ENCODE measurements at regions not wholly inside any gene's neighbourhood (a gene's known extent, or its start where the extent isn't known, plus 50 kb on each side); places are given as distances from the start of the nearest gene placed in this dataset.
"Not testable (repeated sequence)": the region's sequence is repeated elsewhere in the genome, so short reads cannot be mapped to it uniquely, and the experiment has no call there.

DNA sequence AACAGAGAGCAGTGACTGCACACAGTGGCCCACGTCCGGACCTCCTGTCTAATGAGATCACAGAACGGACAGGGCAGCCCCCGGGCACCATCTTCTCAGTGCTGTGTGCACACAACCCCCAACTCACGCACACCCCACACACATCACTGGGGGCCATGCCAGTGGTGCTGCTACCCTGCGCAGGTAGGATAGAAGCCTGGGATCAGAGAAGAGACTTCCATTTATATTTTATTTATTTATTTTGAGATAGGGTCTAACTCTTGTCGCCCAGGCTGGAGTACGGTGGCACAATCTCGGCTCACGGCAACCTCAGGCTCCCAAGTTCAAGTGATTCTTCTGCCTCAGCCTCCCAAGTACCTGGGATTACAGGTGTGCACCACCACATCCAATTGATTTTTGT is 71.5 kb upstream of the TNK2 start:
- H3K4me2 ChIP-seq; POLR2A ChIA-PET; H3K79me2 ChIP-seq (ENCODE audit: insufficient read depth); CTCF ChIA-PET; DNase-seq; H4K20me1 ChIP-seq (ENCODE audit: insufficient read depth); H3F3A ChIP-seq (replicated peaks; ENCODE audit: insufficient read depth); H2AFZ ChIP-seq (ENCODE audit: low read depth); H3K9me2 ChIP-seq; H3K4me3 ChIP-seq (ENCODE audit: low read depth in 2 of 2, low read length in 1 of 2); H3K27me3 ChIP-seq (ENCODE audit: insufficient read depth); H3K27ac ChIP-seq (ENCODE audit: low read depth in 2 of 2, low read length in 1 of 2); H3K9ac ChIP-seq; H3K9me3 ChIP-seq; H3K4me1 ChIP-seq (ENCODE audit: control insufficient read depth in 1 of 2, insufficient read depth in 2 of 2, low read depth in 1 of 2, low read length in 1 of 2): not testable (repeated sequence)
- peaks cover 0 to 12% of the 10 kb centered on the region in 2 experiments for H3K36me3 ChIP-seq (replicated peaks in 1 of 2; ENCODE audit: control insufficient read depth in 1 of 2, insufficient read depth in 2 of 2, low read length in 1 of 2)
- WGBS (ENCODE audit: low lambda C conversion rate): over 99% methylated on average over 6 of the region's 10 CpGs

DNA sequence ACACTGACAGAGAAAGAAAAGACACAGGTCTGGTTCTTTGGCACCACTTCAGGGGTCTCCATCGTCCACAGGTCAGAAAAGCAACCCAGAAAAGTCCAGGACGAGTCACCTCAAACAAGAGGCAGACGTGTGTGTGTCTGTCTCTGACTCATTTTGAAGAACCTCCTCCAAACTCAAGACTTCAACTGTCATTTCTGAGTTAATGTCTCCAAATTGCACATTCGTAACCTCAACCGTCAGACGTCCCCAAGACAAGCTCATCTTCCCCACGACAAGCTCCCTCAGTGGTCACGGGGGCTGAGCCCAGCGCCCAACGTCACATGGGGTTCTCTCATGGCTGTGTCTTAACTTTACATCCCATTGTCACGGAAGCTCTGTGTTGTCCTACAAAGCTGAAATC is 70.2 kb upstream of the TNK2 start:
- CTCF ChIA-PET; H2AFZ ChIP-seq (ENCODE audit: low read depth); H4K20me1 ChIP-seq (ENCODE audit: insufficient read depth); H3K4me1 ChIP-seq (ENCODE audit: control insufficient read depth in 1 of 2, insufficient read depth in 2 of 2, low read depth in 1 of 2, low read length in 1 of 2); H3K27me3 ChIP-seq (ENCODE audit: insufficient read depth); H3K27ac ChIP-seq (ENCODE audit: low read depth in 2 of 2, low read length in 1 of 2); DNase-seq; H3K79me2 ChIP-seq (ENCODE audit: insufficient read depth); H3K9ac ChIP-seq; POLR2A ChIA-PET; H3K4me2 ChIP-seq; H3K4me3 ChIP-seq (ENCODE audit: low read depth in 2 of 2, low read length in 1 of 2); H3K9me3 ChIP-seq; H3F3A ChIP-seq (replicated peaks; ENCODE audit: insufficient read depth); H3K9me2 ChIP-seq: not testable (repeated sequence)
- WGBS (ENCODE audit: low lambda C conversion rate): 33% methylated on average over 1 of the region's 11 CpGs
- peaks cover 0 to 12% of the 10 kb centered on the region in 2 experiments for H3K36me3 ChIP-seq (replicated peaks in 1 of 2; ENCODE audit: control insufficient read depth in 1 of 2, insufficient read depth in 2 of 2, low read length in 1 of 2)

DNA sequence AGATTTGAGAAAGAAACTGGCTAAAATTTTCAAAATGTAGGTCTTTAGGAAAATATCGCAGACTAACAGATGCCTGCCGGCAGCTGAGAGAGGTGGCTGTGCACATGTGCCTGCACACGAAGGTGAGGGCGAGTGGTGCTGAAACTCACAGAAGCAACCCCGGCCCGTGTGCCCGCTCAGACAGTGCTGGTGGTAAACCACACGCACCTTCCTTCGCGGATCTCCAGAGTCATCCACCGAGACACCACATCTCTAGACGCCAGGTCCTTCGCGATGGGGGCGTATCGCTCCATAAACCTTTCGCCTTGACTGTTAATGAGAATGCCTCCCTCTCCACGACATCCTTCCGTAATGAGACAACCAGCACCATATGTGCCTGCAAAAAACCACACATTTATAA is 68.5 kb upstream of the TNK2 start:
- CTCF ChIA-PET; H4K20me1 ChIP-seq (ENCODE audit: insufficient read depth); H3K27me3 ChIP-seq (ENCODE audit: insufficient read depth); H3K4me3 ChIP-seq (ENCODE audit: low read depth in 2 of 2, low read length in 1 of 2); H3K9me2 ChIP-seq; H3K27ac ChIP-seq (ENCODE audit: low read depth in 2 of 2, low read length in 1 of 2); POLR2A ChIA-PET; H3K36me3 ChIP-seq (replicated peaks in 1 of 2; ENCODE audit: control insufficient read depth in 1 of 2, insufficient read depth in 2 of 2, low read length in 1 of 2); H3K9me3 ChIP-seq; H3K9ac ChIP-seq; DNase-seq; H3K4me1 ChIP-seq (ENCODE audit: control insufficient read depth in 1 of 2, insufficient read depth in 2 of 2, low read depth in 1 of 2, low read length in 1 of 2); H3K4me2 ChIP-seq; H3K79me2 ChIP-seq (ENCODE audit: insufficient read depth); H3F3A ChIP-seq (replicated peaks; ENCODE audit: insufficient read depth); H2AFZ ChIP-seq (ENCODE audit: low read depth): not testable (repeated sequence)
- WGBS (ENCODE audit: low lambda C conversion rate): 100% methylated on average over 4 of the region's 19 CpGs

DNA sequence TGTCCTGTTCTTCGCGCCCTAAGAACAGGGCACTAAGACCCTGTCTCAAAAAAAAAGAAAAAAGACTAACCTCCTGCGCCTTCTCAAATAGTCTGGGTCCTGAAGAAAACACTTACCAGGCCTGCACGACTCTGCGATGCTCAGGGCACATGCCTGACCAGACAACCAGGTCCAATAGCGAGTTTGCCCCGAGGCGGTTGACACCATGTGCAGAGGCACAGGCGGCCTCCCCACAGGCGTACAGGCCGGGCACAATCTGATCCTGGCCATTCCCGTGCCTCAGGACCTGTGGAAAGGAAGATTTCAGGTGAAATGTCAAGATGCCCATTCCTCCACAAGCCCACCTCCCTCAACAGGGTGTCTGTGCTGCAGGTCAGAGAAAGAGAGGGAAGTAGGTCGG is 65.9 kb upstream of the TNK2 start:
- H4K20me1 ChIP-seq (ENCODE audit: insufficient read depth); H3F3A ChIP-seq (replicated peaks; ENCODE audit: insufficient read depth); H3K4me1 ChIP-seq (ENCODE audit: control insufficient read depth in 1 of 2, insufficient read depth in 2 of 2, low read depth in 1 of 2, low read length in 1 of 2); CTCF ChIA-PET; H3K9ac ChIP-seq; H3K27me3 ChIP-seq (ENCODE audit: insufficient read depth); H3K4me3 ChIP-seq (ENCODE audit: low read depth in 2 of 2, low read length in 1 of 2); POLR2A ChIA-PET; H3K4me2 ChIP-seq; DNase-seq; H3K9me2 ChIP-seq; H3K9me3 ChIP-seq; H3K27ac ChIP-seq (ENCODE audit: low read depth in 2 of 2, low read length in 1 of 2); H2AFZ ChIP-seq (ENCODE audit: low read depth); H3K79me2 ChIP-seq (ENCODE audit: insufficient read depth): not testable (repeated sequence)
- WGBS (ENCODE audit: low lambda C conversion rate): 88% methylated on average over 7 of the region's 13 CpGs
- peaks cover 16 to 19% of the 10 kb centered on the region in 2 experiments for H3K36me3 ChIP-seq (replicated peaks in 1 of 2; ENCODE audit: control insufficient read depth in 1 of 2, insufficient read depth in 2 of 2, low read length in 1 of 2)

DNA sequence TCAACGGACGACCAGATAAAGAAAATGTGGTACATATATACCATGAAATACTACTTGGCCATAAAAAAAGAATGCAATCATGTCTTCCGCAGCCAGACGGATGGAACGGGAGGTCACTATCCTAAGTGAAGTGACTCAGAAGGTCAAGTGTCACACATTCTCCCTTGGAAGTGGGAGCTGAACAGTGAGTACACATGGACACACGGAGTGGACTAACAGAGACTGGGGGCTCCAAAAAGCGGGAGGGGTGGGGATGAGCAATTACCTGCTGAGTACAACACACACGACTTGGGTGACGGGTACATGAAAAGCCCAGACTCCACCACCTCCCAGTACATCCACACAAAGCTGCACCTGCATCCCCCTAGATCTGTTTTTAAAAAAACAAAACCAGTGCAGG is 62.5 kb upstream of the TNK2 start:
- DNase-seq; H3K9me2 ChIP-seq; H3K9me3 ChIP-seq; H3K4me2 ChIP-seq; POLR2A ChIA-PET; H3K4me3 ChIP-seq (ENCODE audit: low read depth in 2 of 2, low read length in 1 of 2); CTCF ChIA-PET; H3F3A ChIP-seq (replicated peaks; ENCODE audit: insufficient read depth); H4K20me1 ChIP-seq (ENCODE audit: insufficient read depth); H2AFZ ChIP-seq (ENCODE audit: low read depth); H3K9ac ChIP-seq; H3K4me1 ChIP-seq (ENCODE audit: control insufficient read depth in 1 of 2, insufficient read depth in 2 of 2, low read depth in 1 of 2, low read length in 1 of 2); H3K27me3 ChIP-seq (ENCODE audit: insufficient read depth); H3K79me2 ChIP-seq (ENCODE audit: insufficient read depth); H3K27ac ChIP-seq (ENCODE audit: low read depth in 2 of 2, low read length in 1 of 2): not testable (repeated sequence)
- peaks cover 16 to 23% of the 10 kb centered on the region in 2 experiments for H3K36me3 ChIP-seq (replicated peaks in 1 of 2; ENCODE audit: control insufficient read depth in 1 of 2, insufficient read depth in 2 of 2, low read length in 1 of 2)
- WGBS (ENCODE audit: low lambda C conversion rate): 98% methylated on average over 9 of the region's 9 CpGs

DNA sequence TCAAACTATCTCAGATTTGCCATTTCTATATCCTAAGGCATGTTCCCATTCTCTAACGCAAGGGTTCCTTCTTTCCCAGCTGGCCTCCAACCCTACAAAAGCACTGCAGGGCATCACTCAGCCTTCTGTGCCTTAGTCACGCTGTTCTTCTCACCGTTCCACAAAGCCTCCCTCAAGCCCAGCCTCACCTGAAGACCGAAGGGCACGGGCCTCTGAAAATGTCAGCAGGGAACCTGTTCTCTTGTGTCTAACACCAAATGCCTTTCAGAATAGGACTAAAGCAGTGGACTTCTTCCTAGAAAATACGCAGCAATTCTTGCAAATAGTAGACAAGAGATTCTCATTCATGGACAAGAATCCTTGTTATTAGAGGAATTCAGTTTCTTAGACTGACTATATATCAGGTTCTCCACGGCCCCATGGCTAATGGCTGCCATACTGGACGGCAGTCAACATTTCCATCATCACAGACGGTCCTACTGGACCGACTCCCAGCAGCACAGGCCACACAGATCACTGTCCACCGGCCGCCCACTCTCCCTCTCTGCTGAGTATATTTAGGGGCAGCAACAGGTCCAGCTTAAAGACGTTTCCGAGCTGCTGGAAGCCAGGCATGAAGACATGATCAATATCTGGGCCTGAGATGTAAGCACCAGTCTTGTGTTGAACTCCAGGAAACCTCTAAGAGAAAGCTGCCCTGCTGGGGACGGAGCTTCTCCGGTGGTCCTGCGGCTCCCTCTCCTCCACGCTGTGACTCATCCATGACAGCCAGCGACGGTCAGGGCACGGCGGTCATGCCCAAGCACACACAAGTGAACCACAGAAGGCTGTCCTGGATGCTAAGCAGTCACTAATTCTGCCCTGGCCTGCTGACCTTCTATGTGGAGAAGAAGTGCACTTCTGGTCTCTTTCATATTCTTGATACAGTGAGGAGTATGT is 61.8 kb upstream of the TNK2 start:
- H3K9me2 ChIP-seq; H2AFZ ChIP-seq (ENCODE audit: low read depth); H3K27ac ChIP-seq (ENCODE audit: low read depth in 2 of 2, low read length in 1 of 2); H4K20me1 ChIP-seq (ENCODE audit: insufficient read depth); DNase-seq; H3K27me3 ChIP-seq (ENCODE audit: insufficient read depth); H3K9me3 ChIP-seq; H3F3A ChIP-seq (replicated peaks; ENCODE audit: insufficient read depth); H3K4me3 ChIP-seq (ENCODE audit: low read depth in 2 of 2, low read length in 1 of 2); H3K4me1 ChIP-seq (ENCODE audit: control insufficient read depth in 1 of 2, insufficient read depth in 2 of 2, low read depth in 1 of 2, low read length in 1 of 2); H3K4me2 ChIP-seq; H3K79me2 ChIP-seq (ENCODE audit: insufficient read depth); H3K9ac ChIP-seq; CTCF ChIA-PET; POLR2A ChIA-PET: not testable (repeated sequence)
- peaks cover 16 to 23% of the 10 kb centered on the region in 2 experiments for H3K36me3 ChIP-seq (replicated peaks in 1 of 2; ENCODE audit: control insufficient read depth in 1 of 2, insufficient read depth in 2 of 2, low read length in 1 of 2)
- 97% methylated on average over 21 of the region's 22 CpGs for WGBS (ENCODE audit: low lambda C conversion rate)

Data from SK-N-SH (cell line).